Uterus (tissue), 3 donors: ENCODE measurements at regions not wholly inside any gene's neighbourhood (a gene's known extent, or its start where the extent isn't known, plus 50 kb on each side); places are given as distances from the start of the nearest gene placed in this dataset.

ENCODE experiments used
- DNase-seq, 2 donors: peaks; one replicate each; pipeline ENCODE4 v3.0.0-alpha.2; 2019 to 2020
- H3K27ac ChIP-seq, 2 donors: fragments of 200-600 bp; sonication (generic); 1 replicate in 1 of 2; 2 replicates in 1 of 2; pipeline ENCODE4 v1.5.1; 2016 to 2018
- H3K27me3 ChIP-seq, 2 donors: fragments of 200-600 bp; sonication (generic); one replicate each; pipeline ENCODE4 v1.5.1; 2018 to 2019; ENCODE audit warnings: control low read depth in 1 of 2
- H3K36me3 ChIP-seq, 2 donors: fragments of 200-600 bp; sonication (generic); one replicate each; pipeline ENCODE4 v1.5.1; 2019; ENCODE audit warnings: control low read depth in 1 of 2
- H3K4me1 ChIP-seq, 2 donors: fragments of 200-600 bp; sonication (generic); one replicate each; pipeline ENCODE4 v1.5.1; 2018 to 2019; ENCODE audit warnings: control low read depth in 1 of 2
- H3K4me3 ChIP-seq, 2 donors: fragments of 200-600 bp; sonication (generic); 1 replicate in 1 of 2; 2 replicates in 1 of 2; pipeline ENCODE4 v1.5.1; 2018 to 2019; ENCODE audit warnings: mild to moderate bottlenecking in 1 of 2
- H3K9me3 ChIP-seq, 2 donors: fragments of 200-600 bp; sonication (generic); one replicate each; pipeline ENCODE4 v1.5.1; 2019; ENCODE audit warnings: control low read depth in 1 of 2
- POLR2A ChIP-seq, 2 donors: fragments of 450-650 bp; IDR thresholded peaks; one replicate each; pipeline ENCODE4 v1.6.1; 2016; ENCODE audit warnings: antibody characterized with exemption in 2 of 2, mild to moderate bottlenecking in 1 of 2, moderate library complexity in 1 of 2
- intact Hi-C: fragments of 100-400 bp; cut with DNase I; formaldehyde crosslinking; loops from one replicate; pipeline ENCODE4 v1.15.1; 2023; ENCODE audit warnings: low total_unique reads
- TF ChIP-seq, protein P1 (sequence below), 4 experiments: fragments of 200-600 bp in 2 of 4; fragments of 450-650 bp in 2 of 4; sonication (generic) in 2 of 4; IDR thresholded peaks; one replicate each; pipeline ENCODE4 v1.5.1; 2016 to 2019; ENCODE audit warnings: antibody characterized with exemption in 4 of 4, mild to moderate bottlenecking in 2 of 4, moderate library complexity in 1 of 4
- donor health status: DM: yes; HTN: yes; CAD: no.

DNA sequence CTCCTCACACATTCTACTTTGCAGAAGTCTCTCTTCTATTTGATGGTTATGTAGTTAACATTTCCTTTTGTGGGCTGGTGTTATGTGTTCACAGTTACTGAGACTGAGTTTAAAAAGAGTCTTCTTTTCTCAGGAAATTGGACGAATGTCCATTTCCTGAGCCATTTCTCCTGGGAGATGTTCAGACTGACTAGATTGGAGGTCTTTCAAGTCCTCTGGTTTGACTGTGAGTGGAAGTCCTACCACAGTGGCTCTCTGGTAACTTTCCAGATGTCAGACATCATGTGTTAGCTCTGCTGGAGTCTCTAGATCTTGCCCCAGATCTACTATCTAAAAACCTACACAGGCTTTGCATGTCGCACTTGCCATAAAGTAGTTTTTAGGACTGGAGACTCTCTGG is 116.0 kb downstream of the GALR1 start:
- DNase-seq: no peak
- H3K9me3 ChIP-seq: no peaks in the 10 kb centered on the region
- intact Hi-C loops: no loop called here
- peaks cover 0 to 3% of the 10 kb centered on the region in 2 donors for H3K4me1 ChIP-seq
- H3K4me3 ChIP-seq: no peak overlapping the region
- H3K27ac ChIP-seq: peak overlapping the region in 1 of 2 donors; percentile 68
- TF ChIP-seq, protein P1, sequence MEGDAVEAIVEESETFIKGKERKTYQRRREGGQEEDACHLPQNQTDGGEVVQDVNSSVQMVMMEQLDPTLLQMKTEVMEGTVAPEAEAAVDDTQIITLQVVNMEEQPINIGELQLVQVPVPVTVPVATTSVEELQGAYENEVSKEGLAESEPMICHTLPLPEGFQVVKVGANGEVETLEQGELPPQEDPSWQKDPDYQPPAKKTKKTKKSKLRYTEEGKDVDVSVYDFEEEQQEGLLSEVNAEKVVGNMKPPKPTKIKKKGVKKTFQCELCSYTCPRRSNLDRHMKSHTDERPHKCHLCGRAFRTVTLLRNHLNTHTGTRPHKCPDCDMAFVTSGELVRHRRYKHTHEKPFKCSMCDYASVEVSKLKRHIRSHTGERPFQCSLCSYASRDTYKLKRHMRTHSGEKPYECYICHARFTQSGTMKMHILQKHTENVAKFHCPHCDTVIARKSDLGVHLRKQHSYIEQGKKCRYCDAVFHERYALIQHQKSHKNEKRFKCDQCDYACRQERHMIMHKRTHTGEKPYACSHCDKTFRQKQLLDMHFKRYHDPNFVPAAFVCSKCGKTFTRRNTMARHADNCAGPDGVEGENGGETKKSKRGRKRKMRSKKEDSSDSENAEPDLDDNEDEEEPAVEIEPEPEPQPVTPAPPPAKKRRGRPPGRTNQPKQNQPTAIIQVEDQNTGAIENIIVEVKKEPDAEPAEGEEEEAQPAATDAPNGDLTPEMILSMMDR (IDR thresholded peaks at IDR 0.05): no peak
- no peak for TF ChIP-seq POLR2A (IDR thresholded peaks at IDR 0.05)
- no peaks in the 10 kb centered on the region for H3K36me3 ChIP-seq
- H3K27me3 ChIP-seq: no peaks in the 10 kb centered on the region

DNA sequence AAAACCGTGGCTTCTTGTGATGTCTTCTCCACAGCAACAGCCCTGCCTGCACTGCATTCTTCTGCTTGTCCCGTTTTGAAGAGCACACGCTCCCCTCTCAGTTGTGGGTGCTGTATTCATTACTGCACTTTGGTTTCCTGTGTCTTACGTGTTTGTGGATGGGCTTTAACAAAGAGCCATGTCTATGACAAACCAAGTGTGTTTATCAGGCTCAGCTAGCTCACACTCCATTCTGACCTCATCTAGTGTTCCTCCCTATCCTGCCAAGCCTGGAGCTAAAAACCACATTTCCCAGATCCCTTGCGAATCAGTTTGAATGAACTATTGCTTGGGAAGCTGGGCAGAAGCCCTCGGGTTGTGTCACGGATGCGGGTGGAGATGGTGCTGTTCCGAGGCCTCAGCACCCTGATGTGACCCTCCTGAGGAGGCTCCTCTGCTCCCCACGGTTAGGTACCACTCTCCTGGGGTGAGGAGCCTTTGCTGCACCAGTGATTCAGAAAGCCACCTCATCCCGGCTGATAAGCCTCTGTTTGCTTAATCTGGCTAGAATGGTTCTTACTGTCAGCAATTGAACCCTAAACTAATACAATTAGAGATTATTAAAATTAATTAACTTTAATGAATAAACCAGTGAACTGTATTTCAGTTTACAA is 116.5 kb downstream of the GALR1 start:
- H3K27ac ChIP-seq: peak overlapping the region in 1 of 2 donors; percentile 68
- intact Hi-C loops: no loop called here
- no peaks in the 10 kb centered on the region for H3K9me3 ChIP-seq

DNA sequence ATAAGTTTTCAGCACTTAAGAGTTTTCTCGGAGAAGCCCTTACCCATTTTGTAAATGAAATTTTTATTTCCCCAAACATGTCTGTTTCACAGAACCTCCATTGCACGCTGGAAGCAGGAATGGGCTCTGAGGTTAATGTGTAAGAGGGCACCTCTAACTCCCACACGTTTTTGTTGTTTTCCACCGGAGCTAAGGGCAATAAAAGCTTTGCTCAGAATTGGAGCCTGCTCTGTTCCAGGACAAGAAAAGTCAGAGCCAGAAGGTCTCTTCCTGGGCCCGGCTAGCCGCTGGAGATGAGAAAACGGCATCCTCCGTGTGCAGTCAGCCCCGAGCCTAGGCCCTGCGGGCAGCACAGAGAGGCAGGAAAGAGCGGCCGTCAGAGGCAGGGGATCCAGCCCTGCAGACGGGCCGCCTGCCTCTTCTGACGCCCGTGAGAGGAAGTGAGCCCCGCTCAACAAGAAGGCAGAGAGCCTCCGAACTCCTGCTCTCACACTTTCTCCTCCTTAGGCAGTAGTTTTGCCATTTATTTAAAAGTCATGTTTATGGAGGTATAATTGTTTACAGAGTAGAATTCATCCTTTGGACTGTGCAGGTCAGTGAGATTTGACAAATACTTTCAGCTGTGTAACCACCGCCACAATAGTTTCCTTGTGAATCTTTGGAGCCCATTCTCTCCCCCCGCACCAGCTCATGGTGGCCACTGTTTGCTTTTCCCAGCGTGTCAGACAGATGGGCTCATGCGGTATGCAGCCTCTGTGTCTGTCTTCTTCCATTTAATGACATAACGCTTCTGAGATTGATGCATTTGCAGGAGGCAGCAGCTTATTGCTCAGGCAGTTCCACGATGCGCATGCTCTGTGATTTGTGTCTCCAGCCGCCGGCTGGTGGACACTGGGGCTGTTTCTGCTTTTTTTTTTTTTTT is 117.3 kb downstream of the GALR1 start:
- peak; percentile 34 to 41 for DNase-seq
- intact Hi-C loops: no loop called here
- Histone ChIP-seq H3K27me3 (no peaks in the 10 kb centered on the region), H3K4me3 (peak overlapping the region; percentile 12 to 36), H3K4me1 (peaks cover 0 to 3% of the 10 kb centered on the region in 2 donors), H3K9me3 (no peaks in the 10 kb centered on the region), H3K27ac (peak overlapping the region; percentile 64 to 68), H3K36me3 (no peaks in the 10 kb centered on the region)
- no peak for TF ChIP-seq POLR2A (IDR thresholded peaks at IDR 0.05)
- TF ChIP-seq, protein P1 (IDR thresholded peaks at IDR 0.05): no peak

More for the DNA sequence above, 116.5 kb downstream of the GALR1 start:
- DNase-seq: no peak
- Histone ChIP-seq H3K36me3 (no peaks in the 10 kb centered on the region), H3K4me3 (no peak overlapping the region), H3K4me1 (peaks cover 0 to 3% of the 10 kb centered on the region in 2 donors), H3K27me3 (no peaks in the 10 kb centered on the region)
- no peak for TF ChIP-seq POLR2A (IDR thresholded peaks at IDR 0.05)
- TF ChIP-seq, protein P1 (IDR thresholded peaks at IDR 0.05): no peak

DNA sequence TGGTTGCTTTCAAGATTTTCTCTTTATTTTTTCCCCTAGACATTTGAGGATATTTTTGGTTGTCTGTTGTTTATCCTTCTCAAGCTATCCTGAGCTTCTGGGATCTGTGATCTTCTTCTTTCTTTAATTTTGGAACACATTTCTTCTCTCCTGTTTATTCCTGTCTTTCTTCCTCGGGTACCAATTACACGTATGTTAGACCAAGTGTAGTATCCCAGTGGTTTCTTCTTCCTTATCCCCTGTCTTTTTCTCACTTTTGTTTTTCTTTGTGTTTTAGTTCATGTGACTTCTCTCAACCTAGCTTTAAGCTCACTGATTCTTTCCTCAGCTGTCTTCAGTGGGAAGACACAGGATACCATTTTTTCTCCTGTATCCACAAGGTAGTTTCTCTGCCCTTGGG is 120.0 kb downstream of the GALR1 start:
- no peaks in the 10 kb centered on the region for H3K27me3 ChIP-seq
- no peak for DNase-seq
- H3K36me3 ChIP-seq: no peaks in the 10 kb centered on the region
- TF ChIP-seq POLR2A (IDR thresholded peaks at IDR 0.05): no peak
- TF ChIP-seq, protein P1 (IDR thresholded peaks at IDR 0.05): no peak
- H3K4me3 ChIP-seq: no peak overlapping the region
- intact Hi-C loops: no loop called here
- H3K4me1 ChIP-seq: peaks cover 0 to 3% of the 10 kb centered on the region in 2 donors
- H3K9me3 ChIP-seq: no peaks in the 10 kb centered on the region
- no peak overlapping the region for H3K27ac ChIP-seq
